OCI-LY1 (cell line): ENCODE measurements at regions not wholly inside any gene's neighbourhood (a gene's known extent, or its start where the extent isn't known, plus 50 kb on each side); places are given as distances from the start of the nearest gene placed in this dataset.

Experiments
- H2AFZ ChIP-seq: fragments of 200-600 bp; sonication (generic), shearing (Covaris generic); 2 replicates; pipeline ENCODE4 v1.6.0; 2014; ENCODE audit warnings: antibody characterized with exemption, mild to moderate bottlenecking, low read length
- H3F3A ChIP-seq: fragments of 200-600 bp; sonication (generic), shearing (Covaris generic); 2 replicates; pipeline ENCODE4 v1.6.0; 2014; ENCODE audit warnings: mild to moderate bottlenecking, antibody characterized with exemption, low read length, moderate library complexity; ENCODE audit not compliant: insufficient read depth
- H3K27ac ChIP-seq: fragments of 200-600 bp; sonication (generic); 2 replicates; pipeline ENCODE4 v1.5.1; 2014; ENCODE audit warnings: low read length, mixed run types, mild to moderate bottlenecking, low read depth; ENCODE audit not compliant: poor library complexity, severe bottlenecking
- H3K27me3 ChIP-seq: fragments of 200-600 bp; sonication (generic); 2 replicates; pipeline ENCODE4 v1.6.0; 2014; ENCODE audit warnings: antibody characterized with exemption, mild to moderate bottlenecking, low read length, moderate library complexity; ENCODE audit not compliant: insufficient read depth
- H3K36me3 ChIP-seq: fragments of 200-600 bp; sonication (generic); 2 replicates; pipeline ENCODE4 v1.6.1; 2014; ENCODE audit warnings: mild to moderate bottlenecking, antibody characterized with exemption, low read length, moderate library complexity, mixed read lengths; ENCODE audit not compliant: insufficient read depth
- H3K4me1 ChIP-seq: fragments of 200-600 bp; sonication (generic); 2 replicates; pipeline ENCODE4 v1.5.1; 2014; ENCODE audit warnings: mild to moderate bottlenecking, low read length, moderate library complexity; ENCODE audit not compliant: insufficient read depth, severe bottlenecking
- H3K4me2 ChIP-seq: fragments of 200-600 bp; sonication (generic), shearing (Covaris generic); 2 replicates; pipeline ENCODE4 v1.6.1; 2014; ENCODE audit warnings: low read length
- H3K4me3 ChIP-seq: fragments of 200-600 bp; sonication (generic); 2 replicates; pipeline ENCODE4 v1.5.1; 2014; ENCODE audit warnings: low read length, low read depth, mild to moderate bottlenecking, mixed read lengths; ENCODE audit not compliant: poor library complexity, severe bottlenecking
- H3K79me2 ChIP-seq: fragments of 200-600 bp; shearing (Covaris generic); 2 replicates; pipeline ENCODE4 v1.6.1; 2016; ENCODE audit warnings: mixed run types, low read length, mixed read lengths; ENCODE audit not compliant: insufficient read depth
- H3K9ac ChIP-seq: fragments of 200-600 bp; sonication (generic), shearing (Covaris generic); 2 replicates; pipeline ENCODE4 v1.6.1; 2014; ENCODE audit warnings: mild to moderate bottlenecking, low read length, mixed read lengths
- H3K9me2 ChIP-seq: fragments of 200-600 bp; sonication (generic), shearing (Covaris generic); 2 replicates; pipeline ENCODE4 v1.6.1; 2014; ENCODE audit warnings: low read depth, mild to moderate bottlenecking, low read length, mixed read lengths
- H3K9me3 ChIP-seq: fragments of 200-600 bp; shearing (Covaris generic); 2 replicates; pipeline ENCODE4 v1.6.1; 2014; ENCODE audit warnings: low read length, mixed read lengths
- H4K20me1 ChIP-seq: fragments of 200-600 bp; sonication (generic), shearing (Covaris generic); 2 replicates; pipeline ENCODE4 v1.6.0; 2016; ENCODE audit warnings: mild to moderate bottlenecking, low read length; ENCODE audit not compliant: insufficient read depth
- EZH2 ChIP-seq: fragments of 200-600 bp; sonication (generic), shearing (Covaris generic); IDR thresholded peaks from 2 replicates; pipeline ENCODE4 v1.8.0; 2017; ENCODE audit warnings: borderline replicate concordance, mixed run types, mild to moderate bottlenecking, antibody characterized with exemption, low read length, moderate library complexity, mixed read lengths
- TF ChIP-seq, protein P1 (sequence below): fragments of 200-600 bp; sonication (generic), shearing (Covaris generic); IDR thresholded peaks from 2 replicates; pipeline ENCODE4 v1.5.1; 2017; ENCODE audit warnings: mild to moderate bottlenecking, antibody characterized with exemption, low read length, moderate library complexity, mixed read lengths

DNA sequence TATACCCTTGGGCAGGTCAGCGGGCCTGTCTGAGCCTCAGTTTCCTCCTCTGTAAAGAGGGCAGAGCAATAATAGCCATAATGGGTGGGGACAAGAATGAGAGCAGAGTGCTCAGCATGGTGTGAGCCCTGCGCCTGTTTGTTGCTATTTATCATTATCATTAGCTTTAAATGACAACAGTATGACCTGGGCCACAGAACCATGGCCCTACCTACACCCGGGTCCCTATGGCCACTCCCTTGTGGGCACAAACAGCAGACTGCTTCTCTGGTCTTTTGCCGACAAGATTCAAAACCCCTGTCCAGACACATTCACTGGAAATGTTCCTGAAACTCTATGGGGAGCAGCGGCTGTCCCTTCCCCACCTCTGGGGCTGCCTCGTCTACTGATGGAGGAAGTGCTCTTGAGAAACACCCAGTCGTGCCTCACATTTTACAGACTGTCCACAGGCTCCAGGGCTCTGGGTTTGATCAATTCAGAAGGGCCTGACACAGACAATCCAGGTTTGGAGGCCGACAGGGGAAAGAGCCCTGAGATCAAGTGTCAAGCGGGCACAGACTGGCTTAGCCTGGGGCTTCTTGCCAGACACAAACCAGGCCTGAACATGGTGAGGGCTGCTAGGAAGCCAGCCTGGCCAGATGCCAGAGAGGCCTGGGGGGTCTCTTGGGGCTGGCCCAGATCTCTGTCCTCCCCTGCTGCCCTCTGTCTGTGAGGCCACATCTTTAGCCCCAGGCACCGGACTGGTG, 112.5 kb upstream of the CD82 start:
- H3K27ac ChIP-seq: no peak overlapping the region
- H3K36me3 ChIP-seq: no peaks in the 10 kb centered on the region
- H2AFZ ChIP-seq: no peak overlapping the region
- no peak overlapping the region for H3K9ac ChIP-seq
- H3F3A ChIP-seq: no peaks in the 10 kb centered on the region
- H3K4me1 ChIP-seq: no peaks in the 10 kb centered on the region
- H3K4me2 ChIP-seq: no peak overlapping the region
- no peaks in the 10 kb centered on the region for H3K9me2 ChIP-seq
- H3K27me3 ChIP-seq: no peaks in the 10 kb centered on the region
- H3K4me3 ChIP-seq: no peak overlapping the region
- H3K9me3 ChIP-seq: no peaks in the 10 kb centered on the region
- TF ChIP-seq EZH2: no peak
- TF ChIP-seq, protein P1, sequence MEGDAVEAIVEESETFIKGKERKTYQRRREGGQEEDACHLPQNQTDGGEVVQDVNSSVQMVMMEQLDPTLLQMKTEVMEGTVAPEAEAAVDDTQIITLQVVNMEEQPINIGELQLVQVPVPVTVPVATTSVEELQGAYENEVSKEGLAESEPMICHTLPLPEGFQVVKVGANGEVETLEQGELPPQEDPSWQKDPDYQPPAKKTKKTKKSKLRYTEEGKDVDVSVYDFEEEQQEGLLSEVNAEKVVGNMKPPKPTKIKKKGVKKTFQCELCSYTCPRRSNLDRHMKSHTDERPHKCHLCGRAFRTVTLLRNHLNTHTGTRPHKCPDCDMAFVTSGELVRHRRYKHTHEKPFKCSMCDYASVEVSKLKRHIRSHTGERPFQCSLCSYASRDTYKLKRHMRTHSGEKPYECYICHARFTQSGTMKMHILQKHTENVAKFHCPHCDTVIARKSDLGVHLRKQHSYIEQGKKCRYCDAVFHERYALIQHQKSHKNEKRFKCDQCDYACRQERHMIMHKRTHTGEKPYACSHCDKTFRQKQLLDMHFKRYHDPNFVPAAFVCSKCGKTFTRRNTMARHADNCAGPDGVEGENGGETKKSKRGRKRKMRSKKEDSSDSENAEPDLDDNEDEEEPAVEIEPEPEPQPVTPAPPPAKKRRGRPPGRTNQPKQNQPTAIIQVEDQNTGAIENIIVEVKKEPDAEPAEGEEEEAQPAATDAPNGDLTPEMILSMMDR: no peak
- H3K79me2 ChIP-seq: no peaks in the 10 kb centered on the region
- no peaks in the 10 kb centered on the region for H4K20me1 ChIP-seq

- H4K20me1 ChIP-seq: no peaks in the 10 kb centered on the region
- no peaks in the 10 kb centered on the region for H3K79me2 ChIP-seq
- no peaks in the 10 kb centered on the region for H3K4me1 ChIP-seq
- H3K9me2 ChIP-seq: no peaks in the 10 kb centered on the region
- TF ChIP-seq, protein P1: no peak
- no peak for TF ChIP-seq EZH2
- H2AFZ ChIP-seq: no peak overlapping the region
- no peaks in the 10 kb centered on the region for H3K27me3 ChIP-seq
- no peak overlapping the region for H3K9ac ChIP-seq
- no peaks in the 10 kb centered on the region for H3K9me3 ChIP-seq
- H3K27ac ChIP-seq: no peak overlapping the region
- H3K4me3 ChIP-seq: no peak overlapping the region
- no peaks in the 10 kb centered on the region for H3K36me3 ChIP-seq
- H3F3A ChIP-seq: no peaks in the 10 kb centered on the region
- H3K4me2 ChIP-seq: no peak overlapping the region
Observed at GRCh38 chr11:44453871-44454270, 111.6 kb upstream of the CD82 start.

DNA sequence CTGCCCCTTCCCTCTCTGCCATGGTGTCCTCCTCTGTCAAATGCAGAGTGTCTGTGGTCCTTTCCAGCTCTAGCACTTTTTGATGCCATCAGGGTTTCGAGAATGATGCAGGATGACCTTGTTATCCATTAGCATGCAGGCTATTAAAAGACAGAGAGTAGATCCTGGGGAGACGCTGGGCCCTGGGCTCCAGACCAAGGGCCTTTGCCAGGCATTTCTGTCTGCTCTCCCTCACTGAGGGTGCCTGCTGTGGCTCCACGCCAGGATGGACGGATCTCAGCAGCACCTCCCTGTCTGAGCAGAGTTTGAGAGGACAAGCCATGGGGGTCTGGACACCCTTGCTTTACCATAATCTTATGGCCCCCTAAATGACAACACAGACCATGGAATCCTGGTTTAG, 110.8 kb upstream of the CD82 start:
- no peak overlapping the region for H3K4me2 ChIP-seq

More for the DNA sequence above, 110.8 kb upstream of the CD82 start:
- no peaks in the 10 kb centered on the region for H3K36me3 ChIP-seq
- no peaks in the 10 kb centered on the region for H3K9me2 ChIP-seq
- H3K4me3 ChIP-seq: no peak overlapping the region
- no peak overlapping the region for H2AFZ ChIP-seq
- no peaks in the 10 kb centered on the region for H4K20me1 ChIP-seq
- no peaks in the 10 kb centered on the region for H3K9me3 ChIP-seq
- TF ChIP-seq, protein P1: no peak
- no peak for TF ChIP-seq EZH2
- H3K4me1 ChIP-seq: no peaks in the 10 kb centered on the region
- no peaks in the 10 kb centered on the region for H3K79me2 ChIP-seq
- H3F3A ChIP-seq: no peaks in the 10 kb centered on the region
- no peaks in the 10 kb centered on the region for H3K27me3 ChIP-seq
- H3K9ac ChIP-seq: no peak overlapping the region
- no peak overlapping the region for H3K27ac ChIP-seq
